ENCODE measurements at regions not wholly inside any gene's neighbourhood (a gene's known extent, or its start where the extent isn't known, plus 50 kb on each side); places are given as distances from the start of the nearest gene placed in this dataset.
A peak's percentile ranks its signal among the peaks of the same experiment; 100 is the strongest.

- DNase-seq (ENCODE audit: low read depth), result no peak
Measured at GRCh38 chr2:216808805-216809425, 50.9 kb downstream of the TNP1 start.

- DNase-seq (ENCODE audit: low read depth), result peak; percentile 67
Measured at GRCh38 chr2:216807857-216808272, 52.0 kb downstream of the TNP1 start.

- no peak for DNase-seq (ENCODE audit: low read depth)
Measured at GRCh38 chr2:216804357-216805350, 55.2 kb downstream of the TNP1 start.

GRCh38 chr2:216803791-216804190 is 56.1 kb downstream of the TNP1 start:
- no peak for DNase-seq (ENCODE audit: low read depth)

- no peak for DNase-seq (ENCODE audit: low read depth)
Measured at GRCh38 chr2:216802516-216803215, 57.2 kb downstream of the TNP1 start.

- no peak for DNase-seq (ENCODE audit: low read depth)
Measured at GRCh38 chr2:216800836-216801235, 59.0 kb downstream of the TNP1 start.

GRCh38 chr2:216799873-216800431 is 59.9 kb downstream of the TNP1 start:
- peak; percentile 48 for DNase-seq (ENCODE audit: low read depth)

- DNase-seq (ENCODE audit: low read depth), result no peak
Measured at GRCh38 chr2:216796115-216796840, 63.6 kb downstream of the TNP1 start.

- no peak for DNase-seq (ENCODE audit: low read depth)
Measured at GRCh38 chr2:216793386-216793785, 66.5 kb downstream of the TNP1 start.

- peak; percentile 86 for DNase-seq (ENCODE audit: low read depth)
Measured at GRCh38 chr2:216792222-216793021, 67.4 kb downstream of the TNP1 start.

GRCh38 chr2:216791303-216791702 is 68.6 kb downstream of the TNP1 start:
- DNase-seq (ENCODE audit: low read depth), result no peak

GRCh38 chr2:216789081-216789480 is 70.8 kb downstream of the TNP1 start:
- DNase-seq (ENCODE audit: low read depth), result no peak

GRCh38 chr2:216787851-216788540 is 71.9 kb downstream of the TNP1 start:
- DNase-seq (ENCODE audit: low read depth), result no peak

- no peak for DNase-seq (ENCODE audit: low read depth)
Measured at GRCh38 chr2:216786676-216787075, 73.2 kb downstream of the TNP1 start.

- DNase-seq (ENCODE audit: low read depth), result no peak
Measured at GRCh38 chr2:216784456-216784855, 75.4 kb downstream of the TNP1 start.

GRCh38 chr2:216781709-216782108 is 78.2 kb downstream of the TNP1 start:
- no peak for DNase-seq (ENCODE audit: low read depth)

- no peak for DNase-seq (ENCODE audit: low read depth)
Measured at GRCh38 chr2:216780843-216781242, 79.0 kb downstream of the TNP1 start.

GRCh38 chr2:216777637-216778273 is 82.1 kb downstream of the TNP1 start:
- peak; percentile 68 for DNase-seq (ENCODE audit: low read depth)

GRCh38 chr2:216776066-216776850 is 80.9 kb upstream of the IGFBP5 start:
- no peak for DNase-seq (ENCODE audit: low read depth)

Measured in renal cortical epithelial cell (primary cell).